GM13977 (cell line): ENCODE measurements at regions not wholly inside any gene's neighbourhood (a gene's known extent, or its start where the extent isn't known, plus 50 kb on each side); places are given as distances from the start of the nearest gene placed in this dataset.

ENCODE experiments used
- DNase-seq: peaks from one replicate; pipeline ENCODE4 v3.0.0; 2012; ENCODE audit warnings: low spot score
- in situ Hi-C: fragments of 300-500 bp; cut with MboI; formaldehyde crosslinking; loops from one replicate; pipeline ENCODE4 v1.12.0; 2022; ENCODE audit warnings: low sequenced_read_pairs, low pct_unique_long_range_greater_than_20kb, mixed read lengths, inconsistent platforms; ENCODE audit not compliant: unreplicated experiment
- TF ChIP-seq, protein P1 (sequence below): IDR thresholded peaks from 2 replicates; pipeline ENCODE4 v1.5.1; 2012; ENCODE audit warnings: mild to moderate bottlenecking, control low read depth; ENCODE audit not compliant: insufficient read depth; ENCODE audit errors: extremely low read depth, missing control alignments

DNA sequence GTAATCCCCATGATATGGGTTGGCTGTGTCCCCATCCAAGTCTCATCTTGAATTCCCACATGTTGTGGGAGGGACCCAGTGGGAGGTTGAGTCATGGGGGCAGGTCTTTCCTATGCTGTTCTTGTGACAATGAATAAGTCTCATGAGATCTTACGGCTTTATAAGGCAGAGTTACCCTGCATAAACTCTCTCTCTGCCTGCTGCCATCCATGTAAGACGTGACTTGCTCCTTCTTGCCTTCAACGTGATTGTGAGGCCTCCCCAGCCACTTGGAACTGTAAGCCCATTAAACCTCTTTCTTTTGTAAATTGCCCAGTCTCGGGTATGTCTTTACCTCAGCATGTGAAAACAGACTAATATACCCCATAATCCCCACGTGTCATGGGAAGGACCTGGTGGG lies 61.9 kb upstream of the LDAH start:
- TF ChIP-seq, protein P1, sequence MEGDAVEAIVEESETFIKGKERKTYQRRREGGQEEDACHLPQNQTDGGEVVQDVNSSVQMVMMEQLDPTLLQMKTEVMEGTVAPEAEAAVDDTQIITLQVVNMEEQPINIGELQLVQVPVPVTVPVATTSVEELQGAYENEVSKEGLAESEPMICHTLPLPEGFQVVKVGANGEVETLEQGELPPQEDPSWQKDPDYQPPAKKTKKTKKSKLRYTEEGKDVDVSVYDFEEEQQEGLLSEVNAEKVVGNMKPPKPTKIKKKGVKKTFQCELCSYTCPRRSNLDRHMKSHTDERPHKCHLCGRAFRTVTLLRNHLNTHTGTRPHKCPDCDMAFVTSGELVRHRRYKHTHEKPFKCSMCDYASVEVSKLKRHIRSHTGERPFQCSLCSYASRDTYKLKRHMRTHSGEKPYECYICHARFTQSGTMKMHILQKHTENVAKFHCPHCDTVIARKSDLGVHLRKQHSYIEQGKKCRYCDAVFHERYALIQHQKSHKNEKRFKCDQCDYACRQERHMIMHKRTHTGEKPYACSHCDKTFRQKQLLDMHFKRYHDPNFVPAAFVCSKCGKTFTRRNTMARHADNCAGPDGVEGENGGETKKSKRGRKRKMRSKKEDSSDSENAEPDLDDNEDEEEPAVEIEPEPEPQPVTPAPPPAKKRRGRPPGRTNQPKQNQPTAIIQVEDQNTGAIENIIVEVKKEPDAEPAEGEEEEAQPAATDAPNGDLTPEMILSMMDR: no peak
- DNase-seq: no peak
- in situ Hi-C loops: no loop called here

DNA sequence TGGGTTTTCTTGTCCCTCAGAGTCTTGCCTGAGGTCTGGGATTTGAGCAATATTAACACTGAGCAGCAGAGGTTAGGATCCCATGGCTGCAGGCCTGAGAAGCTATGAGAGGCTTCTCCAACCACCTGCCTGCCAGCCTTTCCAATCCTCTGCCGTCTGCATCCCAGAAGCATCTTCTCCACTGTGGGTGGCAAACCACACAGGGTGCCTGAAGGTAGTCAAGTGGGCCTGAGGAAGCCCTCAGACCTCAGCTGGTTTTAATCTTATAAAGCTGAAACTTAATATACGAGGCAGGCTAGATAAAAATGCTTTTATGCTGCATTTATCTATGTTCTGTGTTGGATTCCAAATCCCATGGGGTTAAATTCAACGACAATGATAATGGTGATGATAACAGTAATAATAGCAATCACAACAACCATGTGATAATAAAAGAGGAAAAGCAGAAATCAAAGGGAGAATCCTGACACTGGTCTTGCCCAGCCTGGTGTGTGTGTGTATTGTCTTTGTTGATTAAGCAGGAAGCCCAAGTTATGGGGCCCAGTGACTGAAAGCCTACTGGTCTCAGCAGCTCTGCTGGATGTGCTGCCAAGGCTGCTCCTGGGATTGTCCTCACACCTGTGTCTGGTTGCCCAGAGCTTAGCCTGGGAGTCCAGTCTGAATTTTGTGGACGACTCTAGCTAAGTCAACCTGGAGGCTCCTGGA lies 59.7 kb upstream of the LDAH start:
- in situ Hi-C loops: no loop called here
- TF ChIP-seq, protein P1: no peak
- no peak for DNase-seq

DNA sequence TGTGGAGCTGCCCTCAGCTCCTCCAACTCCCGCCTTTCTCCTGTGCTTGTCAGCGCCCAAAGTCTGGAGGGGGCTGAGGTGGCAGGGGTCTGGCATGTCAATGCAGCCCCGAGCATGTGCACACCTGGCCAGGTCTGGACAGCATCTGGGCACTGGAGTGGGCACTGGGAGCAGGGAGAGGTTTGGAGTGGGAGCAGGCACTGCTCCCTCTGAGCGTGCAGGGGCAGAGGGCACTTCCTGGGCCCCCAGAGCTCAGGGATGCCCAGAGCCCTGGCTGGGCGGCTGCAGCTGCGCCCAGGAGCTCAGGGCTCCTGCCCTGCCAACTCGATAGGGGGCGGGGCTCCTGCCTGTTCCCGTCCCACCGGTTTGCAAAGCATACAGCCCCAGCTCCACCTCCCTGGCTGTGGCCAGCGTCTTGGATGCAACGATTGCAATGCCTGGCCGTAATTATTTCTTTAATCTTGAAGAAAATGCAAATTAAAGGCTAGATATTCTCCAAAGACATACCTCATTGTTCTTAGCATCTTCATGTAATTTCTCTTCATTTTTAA lies 57.4 kb upstream of the LDAH start:
- in situ Hi-C loops: no loop called here
- TF ChIP-seq, protein P1: no peak
- DNase-seq: no peak

DNA sequence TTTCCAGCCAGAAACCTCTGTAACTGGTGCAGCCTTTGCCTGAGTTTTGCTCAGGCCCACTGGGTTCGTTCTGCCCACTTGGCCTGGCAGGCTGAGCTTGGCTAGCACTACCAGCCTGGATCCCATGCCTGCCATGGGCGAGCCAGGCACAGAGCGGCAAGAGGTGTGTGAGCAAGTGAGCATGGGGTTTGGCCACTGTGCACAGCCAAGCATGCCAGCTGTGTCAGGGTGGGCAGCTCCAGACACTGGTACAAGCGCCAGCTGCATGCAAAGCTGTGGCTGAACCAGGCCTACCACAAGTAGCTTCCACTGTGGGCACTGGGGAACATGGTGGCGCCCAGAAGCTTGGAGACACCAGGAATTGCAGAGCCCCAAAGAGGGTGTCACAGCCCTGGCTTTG lies 56.3 kb upstream of the LDAH start:
- in situ Hi-C loops: no loop called here
- TF ChIP-seq, protein P1: no peak
- DNase-seq: no peak

DNA sequence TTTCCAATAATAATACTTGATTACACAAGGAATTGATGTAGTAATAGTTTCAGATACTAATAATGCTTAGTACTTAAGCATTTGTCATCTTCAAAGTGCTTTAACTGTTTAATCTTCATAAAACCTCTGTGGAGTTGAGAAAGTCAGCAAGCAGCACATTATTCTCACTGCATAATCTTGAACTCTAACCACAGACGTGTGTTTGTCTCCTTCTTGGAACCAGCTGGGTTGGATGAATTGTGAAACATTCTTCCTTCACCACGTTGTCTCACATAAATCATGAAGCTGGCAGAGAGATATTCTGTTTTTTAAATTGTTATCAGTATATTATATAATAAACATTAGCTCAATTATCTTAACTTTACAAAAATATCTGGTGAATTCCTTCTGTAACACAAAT lies 55.1 kb upstream of the LDAH start:
- in situ Hi-C loops: no loop called here
- no peak for DNase-seq
- TF ChIP-seq, protein P1: no peak
